ENCODE measurements at regions not wholly inside any gene's neighbourhood (a gene's known extent, or its start where the extent isn't known, plus 50 kb on each side); places are given as distances from the start of the nearest gene placed in this dataset.

DNA sequence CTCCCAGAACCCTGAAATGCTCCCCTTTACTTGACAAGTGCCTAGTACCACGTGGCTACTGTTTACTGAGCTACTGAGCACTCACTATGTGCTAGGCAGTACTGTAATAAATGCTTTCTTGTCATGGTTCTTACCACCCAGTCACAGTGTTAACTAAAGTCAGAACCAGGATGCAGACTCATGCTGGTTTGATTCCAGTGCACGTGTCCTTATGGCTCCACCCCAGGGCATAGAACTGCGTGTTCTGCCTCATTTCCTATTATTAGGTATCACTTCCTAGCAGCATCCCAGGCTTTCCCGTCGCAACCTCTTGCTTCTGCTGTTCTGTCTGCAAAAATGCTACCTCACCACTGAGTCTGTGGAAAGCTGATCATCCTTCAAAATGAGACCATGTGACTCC is 71.7 kb upstream of the DOCK1 start:
- no peak for DNase-seq
- no peak overlapping the region for H2BK5ac ChIP-seq (ENCODE audit: low read depth, low read length, poor library complexity, severe bottlenecking)
- no peaks in the 10 kb centered on the region for H3K79me1 ChIP-seq (replicated peaks; ENCODE audit: low read length, poor library complexity, severe bottlenecking)
- no peak overlapping the region for H3K4me3 ChIP-seq (ENCODE audit: insufficient read depth in 1 of 2, low read depth in 1 of 2, low read length in 2 of 2)
- peaks cover 0 to 35% of the 10 kb centered on the region in 2 experiments for H3K27me3 ChIP-seq (ENCODE audit: control insufficient read depth in 1 of 2, insufficient read depth in 1 of 2, low read length in 2 of 2)
- no peak overlapping the region for H4K8ac ChIP-seq (ENCODE audit: low read length)
- H2AFZ ChIP-seq (ENCODE audit: low read depth, low read length): no peak overlapping the region
- WGBS: 73% methylated on average over 5 of the region's 5 CpGs
- H2BK15ac ChIP-seq (ENCODE audit: low read depth, poor library complexity, severe bottlenecking): no peak overlapping the region
- no peak overlapping the region for H3K27ac ChIP-seq (ENCODE audit: low read length, poor library complexity, severe bottlenecking)
- H3K23ac ChIP-seq (ENCODE audit: low read length in 2 of 2): no peak overlapping the region
- H3K4me2 ChIP-seq (ENCODE audit: low read length, poor library complexity, severe bottlenecking): no peak overlapping the region
- H3K9ac ChIP-seq (ENCODE audit: low read length): no peak overlapping the region
- no peaks in the 10 kb centered on the region for H3K4me1 ChIP-seq (ENCODE audit: control insufficient read depth, insufficient read depth, low read depth, low read length)
- no peak overlapping the region for H3K4ac ChIP-seq (ENCODE audit: low read depth in 1 of 2, low read length in 2 of 2)
- no peak overlapping the region for H2BK12ac ChIP-seq (ENCODE audit: low read length in 2 of 2)
- H3K9me3 ChIP-seq (ENCODE audit: control insufficient read depth, low read length): peaks cover 2% of the 10 kb centered on the region
- H2BK120ac ChIP-seq (ENCODE audit: low read depth, low read length): no peak overlapping the region
- H2AK5ac ChIP-seq (ENCODE audit: low read length, severe bottlenecking): no peak overlapping the region
- H3K14ac ChIP-seq (ENCODE audit: low read length in 2 of 2): no peak overlapping the region
- no peaks in the 10 kb centered on the region for H3K36me3 ChIP-seq (ENCODE audit: control insufficient read depth in 1 of 2, insufficient read depth in 2 of 2, low read depth in 1 of 2, low read length in 2 of 2)
- no peak overlapping the region for H3K18ac ChIP-seq (ENCODE audit: low read depth in 1 of 2, low read length in 2 of 2)
- no peak overlapping the region for H4K91ac ChIP-seq (ENCODE audit: low read length)

- no peak overlapping the region for H3K18ac ChIP-seq (ENCODE audit: low read depth in 1 of 2, low read length in 2 of 2)
- H2AK5ac ChIP-seq (ENCODE audit: low read length, severe bottlenecking): no peak overlapping the region
- H3K9me3 ChIP-seq (ENCODE audit: control insufficient read depth, low read length): no peaks in the 10 kb centered on the region
- no peak overlapping the region for H4K91ac ChIP-seq (ENCODE audit: low read length)
- H3K4ac ChIP-seq (ENCODE audit: low read depth in 1 of 2, low read length in 2 of 2): no peak overlapping the region
- H3K36me3 ChIP-seq (ENCODE audit: control insufficient read depth in 1 of 2, insufficient read depth in 2 of 2, low read depth in 1 of 2, low read length in 2 of 2): no peaks in the 10 kb centered on the region
- H3K27me3 ChIP-seq (ENCODE audit: control insufficient read depth in 1 of 2, insufficient read depth in 1 of 2, low read length in 2 of 2): peaks cover 0 to 48% of the 10 kb centered on the region in 2 experiments
- no peak overlapping the region for H3K4me2 ChIP-seq (ENCODE audit: low read length, poor library complexity, severe bottlenecking)
- no peak overlapping the region for H3K27ac ChIP-seq (ENCODE audit: low read length, poor library complexity, severe bottlenecking)
- no peak overlapping the region for H2AFZ ChIP-seq (ENCODE audit: low read depth, low read length)
- no peak for DNase-seq
- H3K23ac ChIP-seq (ENCODE audit: low read length in 2 of 2): no peak overlapping the region
- H4K8ac ChIP-seq (ENCODE audit: low read length): no peak overlapping the region
- no peak overlapping the region for H3K14ac ChIP-seq (ENCODE audit: low read length in 2 of 2)
- H2BK12ac ChIP-seq (ENCODE audit: low read length in 2 of 2): no peak overlapping the region
- H3K4me1 ChIP-seq (ENCODE audit: control insufficient read depth, insufficient read depth, low read depth, low read length): no peaks in the 10 kb centered on the region
- no peak overlapping the region for H2BK120ac ChIP-seq (ENCODE audit: low read depth, low read length)
- no peak overlapping the region for H2BK5ac ChIP-seq (ENCODE audit: low read depth, low read length, poor library complexity, severe bottlenecking)
- H3K79me1 ChIP-seq (replicated peaks; ENCODE audit: low read length, poor library complexity, severe bottlenecking): no peaks in the 10 kb centered on the region
- WGBS: 78% methylated on average over 3 of the region's 4 CpGs
- H3K4me3 ChIP-seq (ENCODE audit: insufficient read depth in 1 of 2, low read depth in 1 of 2, low read length in 2 of 2): no peak overlapping the region
- H3K9ac ChIP-seq (ENCODE audit: low read length): no peak overlapping the region
- no peak overlapping the region for H2BK15ac ChIP-seq (ENCODE audit: low read depth, poor library complexity, severe bottlenecking)
Measured at GRCh38 chr10:126836009-126836408, 69.2 kb upstream of the DOCK1 start.

DNA sequence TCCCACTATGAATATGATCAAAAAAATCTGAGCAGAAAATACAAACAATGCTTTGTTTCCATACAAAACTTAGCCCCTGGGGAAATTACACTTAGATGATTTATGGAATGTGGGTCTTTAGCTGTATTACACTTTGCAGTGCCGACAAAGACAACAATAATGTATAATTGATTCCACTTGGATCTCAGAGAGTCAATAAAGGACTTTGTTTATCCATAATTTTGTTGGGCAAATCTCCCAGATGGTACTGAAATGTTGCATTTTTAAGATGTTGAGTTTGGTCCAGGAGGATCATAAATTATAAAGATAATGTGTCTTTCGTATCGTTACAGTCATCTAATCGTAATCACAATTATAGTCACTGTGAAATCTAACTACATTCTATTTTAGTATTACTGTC is 66.9 kb upstream of the DOCK1 start:
- 93% methylated on average over 3 of the region's 4 CpGs for WGBS
- no peak overlapping the region for H2BK120ac ChIP-seq (ENCODE audit: low read depth, low read length)
- no peak overlapping the region for H2BK5ac ChIP-seq (ENCODE audit: low read depth, low read length, poor library complexity, severe bottlenecking)
- H2BK15ac ChIP-seq (ENCODE audit: low read depth, poor library complexity, severe bottlenecking): no peak overlapping the region
- H2AK5ac ChIP-seq (ENCODE audit: low read length, severe bottlenecking): no peak overlapping the region
- H2BK12ac ChIP-seq (ENCODE audit: low read length in 2 of 2): no peak overlapping the region
- no peak overlapping the region for H3K27ac ChIP-seq (ENCODE audit: low read length, poor library complexity, severe bottlenecking)
- no peak overlapping the region for H3K4me2 ChIP-seq (ENCODE audit: low read length, poor library complexity, severe bottlenecking)
- peaks cover 0 to 54% of the 10 kb centered on the region in 2 experiments for H3K27me3 ChIP-seq (ENCODE audit: control insufficient read depth in 1 of 2, insufficient read depth in 1 of 2, low read length in 2 of 2)
- no peaks in the 10 kb centered on the region for H3K4me1 ChIP-seq (ENCODE audit: control insufficient read depth, insufficient read depth, low read depth, low read length)
- H4K8ac ChIP-seq (ENCODE audit: low read length): no peak overlapping the region
- no peak overlapping the region for H2AFZ ChIP-seq (ENCODE audit: low read depth, low read length)
- H3K9me3 ChIP-seq (ENCODE audit: control insufficient read depth, low read length): no peaks in the 10 kb centered on the region
- no peak overlapping the region for H3K4ac ChIP-seq (ENCODE audit: low read depth in 1 of 2, low read length in 2 of 2)
- no peak overlapping the region for H4K91ac ChIP-seq (ENCODE audit: low read length)
- no peak overlapping the region for H3K23ac ChIP-seq (ENCODE audit: low read length in 2 of 2)
- no peak overlapping the region for H3K14ac ChIP-seq (ENCODE audit: low read length in 2 of 2)
- no peak overlapping the region for H3K9ac ChIP-seq (ENCODE audit: low read length)
- H3K4me3 ChIP-seq (ENCODE audit: insufficient read depth in 1 of 2, low read depth in 1 of 2, low read length in 2 of 2): no peak overlapping the region
- no peaks in the 10 kb centered on the region for H3K36me3 ChIP-seq (ENCODE audit: control insufficient read depth in 1 of 2, insufficient read depth in 2 of 2, low read depth in 1 of 2, low read length in 2 of 2)
- H3K79me1 ChIP-seq (replicated peaks; ENCODE audit: low read length, poor library complexity, severe bottlenecking): no peaks in the 10 kb centered on the region
- H3K18ac ChIP-seq (ENCODE audit: low read depth in 1 of 2, low read length in 2 of 2): no peak overlapping the region
- no peak for DNase-seq

GRCh38 chr10:126839094-126839761 is 66.0 kb upstream of the DOCK1 start:
- Histone ChIP-seq H2AK5ac (ENCODE audit: low read length, severe bottlenecking) (no peak overlapping the region), H2BK5ac (ENCODE audit: low read depth, low read length, poor library complexity, severe bottlenecking) (no peak overlapping the region), H3K27me3 (ENCODE audit: control insufficient read depth in 1 of 2, insufficient read depth in 1 of 2, low read length in 2 of 2) (peaks cover 0 to 47% of the 10 kb centered on the region in 2 experiments), H3K23ac (ENCODE audit: low read length in 2 of 2) (no peak overlapping the region), H3K18ac (ENCODE audit: low read depth in 1 of 2, low read length in 2 of 2) (no peak overlapping the region), H4K8ac (ENCODE audit: low read length) (no peak overlapping the region), H3K14ac (ENCODE audit: low read length in 2 of 2) (no peak overlapping the region), H3K4me3 (ENCODE audit: insufficient read depth in 1 of 2, low read depth in 1 of 2, low read length in 2 of 2) (no peak overlapping the region), H3K9me3 (ENCODE audit: control insufficient read depth, low read length) (no peaks in the 10 kb centered on the region), H3K4me1 (ENCODE audit: control insufficient read depth, insufficient read depth, low read depth, low read length) (no peaks in the 10 kb centered on the region), H3K9ac (ENCODE audit: low read length) (no peak overlapping the region), H2AFZ (ENCODE audit: low read depth, low read length) (no peak overlapping the region), H3K4ac (ENCODE audit: low read depth in 1 of 2, low read length in 2 of 2) (no peak overlapping the region), H3K27ac (ENCODE audit: low read length, poor library complexity, severe bottlenecking) (no peak overlapping the region), H2BK12ac (ENCODE audit: low read length in 2 of 2) (no peak overlapping the region), H3K79me1 (replicated peaks; ENCODE audit: low read length, poor library complexity, severe bottlenecking) (no peaks in the 10 kb centered on the region), H2BK15ac (ENCODE audit: low read depth, poor library complexity, severe bottlenecking) (no peak overlapping the region), H3K4me2 (ENCODE audit: low read length, poor library complexity, severe bottlenecking) (no peak overlapping the region), H3K36me3 (ENCODE audit: control insufficient read depth in 1 of 2, insufficient read depth in 2 of 2, low read depth in 1 of 2, low read length in 2 of 2) (no peaks in the 10 kb centered on the region), H2BK120ac (ENCODE audit: low read depth, low read length) (no peak overlapping the region), H4K91ac (ENCODE audit: low read length) (no peak overlapping the region)
- DNase-seq: no peak
- WGBS: 59% methylated on average over 11 of the region's 11 CpGs
